ENCODE measurements at regions not wholly inside any gene's neighbourhood (a gene's known extent, or its start where the extent isn't known, plus 50 kb on each side); places are given as distances from the start of the nearest gene placed in this dataset.

DNA sequence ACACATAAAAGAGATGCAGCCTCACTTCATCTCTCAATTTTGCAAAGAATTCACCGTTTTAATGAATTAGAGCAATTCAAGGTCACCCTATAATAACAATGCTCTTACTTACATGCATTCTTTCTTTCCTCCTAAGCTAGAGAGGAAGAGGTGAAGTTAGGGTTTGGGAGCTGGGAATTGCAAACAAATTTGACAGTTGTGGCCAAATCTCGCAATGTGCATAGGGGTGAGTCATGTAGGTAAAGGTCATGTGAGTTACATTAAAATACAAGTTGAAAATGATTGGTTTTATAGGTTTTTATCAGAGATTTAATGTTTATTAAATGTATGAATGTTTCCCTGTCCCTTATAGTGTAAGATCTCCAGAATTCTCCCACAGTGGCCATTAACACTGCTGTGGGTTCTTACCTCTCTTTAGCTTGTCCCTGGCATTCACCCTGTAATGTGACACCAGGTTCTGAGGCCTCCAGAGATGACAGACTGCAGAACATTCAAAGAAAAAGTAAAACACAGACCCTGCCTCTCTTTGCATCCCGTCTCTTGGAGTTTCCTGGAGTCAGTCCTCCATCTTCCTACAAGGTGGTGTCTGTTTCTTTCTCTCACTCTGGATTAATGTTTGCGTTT is 53.7 kb upstream of the LGALSL start:
- no peak for FAIRE-seq
- dilution Hi-C loops (cut with MboI; ENCODE audit: extremely low pct_ligation_motif_present, low sequenced_read_pairs): no loop called here
- H3K4me1 ChIP-seq (ENCODE audit: control insufficient read depth, extremely low read depth, insufficient read depth, low read length): peaks cover 17% of the 10 kb centered on the region
- H3K9ac ChIP-seq (ENCODE audit: control insufficient read depth, extremely low read depth, insufficient read depth, low read length): no peak overlapping the region
- no peak for DNase-seq (ENCODE audit: low read depth, low spot score)
- no peak overlapping the region for H3K4me3 ChIP-seq (ENCODE audit: control insufficient read depth in 2 of 3, extremely low read depth in 1 of 3, insufficient read depth in 2 of 3, low read depth in 1 of 3, low read length in 3 of 3)
- no peaks in the 10 kb centered on the region for H3K9me3 ChIP-seq (ENCODE audit: control insufficient read depth, low read depth, low read length)
- H3K36me3 ChIP-seq (ENCODE audit: control insufficient read depth in 2 of 2, extremely low read depth in 1 of 2, insufficient read depth in 2 of 2, low read length in 2 of 2): no peaks in the 10 kb centered on the region
- no peak overlapping the region for H3K4me2 ChIP-seq (ENCODE audit: control insufficient read depth, extremely low read depth, insufficient read depth, low read depth, low read length)
- H3K27me3 ChIP-seq (ENCODE audit: control insufficient read depth, extremely low read depth, insufficient read depth, low read length): no peaks in the 10 kb centered on the region
- H4K20me1 ChIP-seq (ENCODE audit: control insufficient read depth, extremely low read depth, insufficient read depth, low read length): no peaks in the 10 kb centered on the region
- H3K9me1 ChIP-seq (ENCODE audit: control insufficient read depth, extremely low read depth, insufficient read depth, low read length): peaks cover 2% of the 10 kb centered on the region
- H3K79me2 ChIP-seq (ENCODE audit: control insufficient read depth, insufficient read depth, low read length): no peaks in the 10 kb centered on the region
- no peak overlapping the region for H2AFZ ChIP-seq (ENCODE audit: control insufficient read depth, low read length)
- no peak overlapping the region for H3K27ac ChIP-seq (ENCODE audit: control insufficient read depth, insufficient read depth, low read length)
- no peak for TF ChIP-seq CTCF (optimal IDR thresholded peaks at IDR 0.05 in 1 of 3, IDR thresholded peaks at IDR 0.05 in 1 of 3, conservative IDR thresholded peaks at IDR 0.05 in 1 of 3; ENCODE audit: extremely low read depth in 1 of 3, insufficient read depth in 2 of 3, low read length in 3 of 3)
- no peak for TF ChIP-seq EZH2 (IDR thresholded peaks at IDR 0.05; ENCODE audit: low read length)

GRCh38 chr2:64400733-64401528 is 53.0 kb upstream of the LGALSL start:
- Histone ChIP-seq H3K9me3 (ENCODE audit: control insufficient read depth, low read depth, low read length) (no peaks in the 10 kb centered on the region), H3K79me2 (ENCODE audit: control insufficient read depth, insufficient read depth, low read length) (no peaks in the 10 kb centered on the region), H3K4me1 (ENCODE audit: control insufficient read depth, extremely low read depth, insufficient read depth, low read length) (peaks cover 23% of the 10 kb centered on the region), H3K36me3 (ENCODE audit: control insufficient read depth in 2 of 2, extremely low read depth in 1 of 2, insufficient read depth in 2 of 2, low read length in 2 of 2) (no peaks in the 10 kb centered on the region), H3K4me3 (ENCODE audit: control insufficient read depth in 2 of 3, extremely low read depth in 1 of 3, insufficient read depth in 2 of 3, low read depth in 1 of 3, low read length in 3 of 3) (no peak overlapping the region), H3K4me2 (ENCODE audit: control insufficient read depth, extremely low read depth, insufficient read depth, low read depth, low read length) (no peak overlapping the region), H3K9ac (ENCODE audit: control insufficient read depth, extremely low read depth, insufficient read depth, low read length) (no peak overlapping the region), H3K27ac (ENCODE audit: control insufficient read depth, insufficient read depth, low read length) (no peak overlapping the region), H2AFZ (ENCODE audit: control insufficient read depth, low read length) (no peak overlapping the region), H3K27me3 (ENCODE audit: control insufficient read depth, extremely low read depth, insufficient read depth, low read length) (no peaks in the 10 kb centered on the region), H3K9me1 (ENCODE audit: control insufficient read depth, extremely low read depth, insufficient read depth, low read length) (peaks cover 2% of the 10 kb centered on the region), H4K20me1 (ENCODE audit: control insufficient read depth, extremely low read depth, insufficient read depth, low read length) (no peaks in the 10 kb centered on the region)
- DNase-seq (ENCODE audit: low read depth, low spot score) (no peak), FAIRE-seq (no peak)
- dilution Hi-C loops (cut with MboI; ENCODE audit: extremely low pct_ligation_motif_present, low sequenced_read_pairs): no loop called here
- TF ChIP-seq EZH2 (IDR thresholded peaks at IDR 0.05; ENCODE audit: low read length) (no peak), CTCF (optimal IDR thresholded peaks at IDR 0.05 in 1 of 3, IDR thresholded peaks at IDR 0.05 in 1 of 3, conservative IDR thresholded peaks at IDR 0.05 in 1 of 3; ENCODE audit: extremely low read depth in 1 of 3, insufficient read depth in 2 of 3, low read length in 3 of 3) (no peak)
